Gastrocnemius medialis (tissue), 4 donors: ENCODE measurements at regions not wholly inside any gene's neighbourhood (a gene's known extent, or its start where the extent isn't known, plus 50 kb on each side); places are given as distances from the start of the nearest gene placed in this dataset.

ENCODE experiments used
- CTCF ChIP-seq, 5 experiments: fragments of 450-650 bp in 3 of 5; fragments of 200-600 bp in 2 of 5; sonication (generic) in 2 of 5; IDR thresholded peaks in 4 of 5; conservative IDR thresholded peaks in 1 of 5; 1 replicate in 4 of 5; 2 replicates in 1 of 5; pipeline ENCODE4 v1.5.1; 2016 to 2019; ENCODE audit warnings: antibody characterized with exemption in 5 of 5, mild to moderate bottlenecking in 3 of 5, moderate library complexity in 3 of 5
- POLR2A ChIP-seq, 2 donors: fragments of 450-650 bp; IDR thresholded peaks; one replicate each; pipeline ENCODE4 v1.6.1; 2017; ENCODE audit warnings: antibody characterized with exemption in 2 of 2, mild to moderate bottlenecking in 2 of 2, moderate library complexity in 2 of 2

GRCh38 chr18:78687736-78688135, 291.9 kb upstream of the SALL3 start:
- TF ChIP-seq CTCF (IDR thresholded peaks at IDR 0.05 in 4 of 5, conservative IDR thresholded peaks at IDR 0.05 in 1 of 5) = no peak
- TF ChIP-seq POLR2A (IDR thresholded peaks at IDR 0.05) = no peak
